GM23338 (cell line): ENCODE measurements at regions not wholly inside any gene's neighbourhood (a gene's known extent, or its start where the extent isn't known, plus 50 kb on each side); places are given as distances from the start of the nearest gene placed in this dataset.

ENCODE experiments used
- ATAC-seq: fragments of 200-7000 bp; cut with Tn5 transposase; 3 replicates; pipeline ENCODE4 v1.9.1; 2020
- DNase-seq: peaks from one replicate; pipeline ENCODE4 v3.0.0-alpha.2; 2015; ENCODE audit warnings: low spot score
- H2AFZ ChIP-seq: fragments of 200-600 bp; sonication (generic); 2 replicates; pipeline ENCODE4 v1.8.0; 2016; ENCODE audit warnings: antibody characterized with exemption, mild to moderate bottlenecking, moderate library complexity
- H3F3A ChIP-seq: fragments of 200-600 bp; sonication (generic); replicated peaks from 2 replicates; pipeline ENCODE4 v1.8.0; 2017; ENCODE audit warnings: antibody characterized with exemption, mixed run types, low read depth
- H3K27ac ChIP-seq: fragments of 200-600 bp; sonication (generic); 2 replicates; pipeline ENCODE4 v1.6.1; 2016; ENCODE audit warnings: low read depth
- H3K27me3 ChIP-seq: fragments of 200-600 bp; sonication (generic); 2 replicates; pipeline ENCODE4 v1.8.0; 2016; ENCODE audit warnings: mild to moderate bottlenecking, mixed run types, moderate library complexity; ENCODE audit not compliant: insufficient read depth
- H3K36me3 ChIP-seq: fragments of 200-600 bp; sonication (generic); 2 replicates; pipeline ENCODE4 v1.8.0; 2016; ENCODE audit warnings: mild to moderate bottlenecking; ENCODE audit not compliant: insufficient read depth
- H3K4me1 ChIP-seq: fragments of 200-600 bp; sonication (generic); 2 replicates; pipeline ENCODE4 v1.8.0; 2016; ENCODE audit warnings: mild to moderate bottlenecking, moderate library complexity; ENCODE audit not compliant: insufficient read depth
- H3K4me2 ChIP-seq: fragments of 200-600 bp; sonication (generic); 2 replicates; pipeline ENCODE4 v1.7.1; 2017; ENCODE audit warnings: mixed run types
- H3K4me3 ChIP-seq: fragments of 200-600 bp; sonication (generic); 2 replicates; pipeline ENCODE4 v1.6.1; 2016; ENCODE audit warnings: mixed run types
- H3K79me2 ChIP-seq: fragments of 200-600 bp; sonication (generic); replicated peaks from 2 replicates; pipeline ENCODE4 v1.8.0; 2017; ENCODE audit warnings: mild to moderate bottlenecking; ENCODE audit not compliant: insufficient read depth
- H3K9me2 ChIP-seq: fragments of 200-600 bp; sonication (generic); 2 replicates; pipeline ENCODE4 v1.8.0; 2017; ENCODE audit not compliant: insufficient read depth
- H4K20me1 ChIP-seq: fragments of 200-600 bp; sonication (generic); replicated peaks from 2 replicates; pipeline ENCODE4 v1.8.0; 2017; ENCODE audit warnings: mild to moderate bottlenecking; ENCODE audit not compliant: insufficient read depth
- H3K27ac Mint-ChIP-seq: 2 replicates; pipeline ENCODE4 v1.8.0; 2020; ENCODE audit warnings: inconsistent platforms, mild to moderate bottlenecking, moderate library complexity, mixed read lengths
- H3K27me3 Mint-ChIP-seq: 3 replicates; pipeline ENCODE4 v1.8.0; 2022; ENCODE audit warnings: low read depth, mild to moderate bottlenecking, moderate library complexity, mixed read lengths, inconsistent platforms; ENCODE audit not compliant: insufficient read depth, poor library complexity
- H3K36me3 Mint-ChIP-seq: 3 replicates; pipeline ENCODE4 v1.8.0; 2021; ENCODE audit warnings: low read depth, mild to moderate bottlenecking, inconsistent platforms, moderate library complexity, mixed read lengths
- H3K4me1 Mint-ChIP-seq: 3 replicates; pipeline ENCODE4 v1.8.0; 2020; ENCODE audit warnings: mild to moderate bottlenecking, inconsistent platforms, mixed read lengths
- H3K4me3 Mint-ChIP-seq: 3 replicates; pipeline ENCODE4 v1.8.0; 2021; ENCODE audit warnings: moderate library complexity, mild to moderate bottlenecking, inconsistent platforms, mixed read lengths
- H3K9me3 Mint-ChIP-seq: 3 replicates; pipeline ENCODE4 v1.8.0; 2020; ENCODE audit warnings: moderate library complexity, mild to moderate bottlenecking, inconsistent platforms, mixed read lengths
- CREB1 ChIP-seq: fragments of 250-450 bp; sonication (Bioruptor Pico); IDR thresholded peaks from 2 replicates; pipeline ENCODE4 v1.5.0; 2020; ENCODE audit warnings: low read depth, mild to moderate bottlenecking, moderate library complexity
- EZH2 ChIP-seq: fragments of 200-600 bp; sonication (generic); IDR thresholded peaks from one replicate; pipeline ENCODE4 v1.8.0; 2017; ENCODE audit warnings: antibody characterized with exemption, mild to moderate bottlenecking, low read depth; ENCODE audit not compliant: unreplicated experiment
- EZH2phosphoT487 ChIP-seq: fragments of 200-600 bp; sonication (generic); IDR thresholded peaks from one replicate; pipeline ENCODE4 v1.8.1; 2018; ENCODE audit warnings: antibody characterized with exemption; ENCODE audit not compliant: unreplicated experiment
- JUNB ChIP-seq: IDR thresholded peaks from one replicate; pipeline ENCODE4 v1.6.1; 2016; ENCODE audit warnings: antibody characterized with exemption; ENCODE audit not compliant: unreplicated experiment
- NANOG ChIP-seq: IDR thresholded peaks from 2 replicates; pipeline ENCODE4 v1.6.1; 2016; ENCODE audit warnings: antibody characterized with exemption, borderline replicate concordance
- POLR2AphosphoS5 ChIP-seq: IDR thresholded peaks from 2 replicates; pipeline ENCODE4 v1.6.1; 2016; ENCODE audit warnings: antibody characterized with exemption, low read depth
- STAT1 ChIP-seq: IDR thresholded peaks from one replicate; pipeline ENCODE4 v1.6.1; 2016; ENCODE audit warnings: antibody characterized with exemption; ENCODE audit not compliant: unreplicated experiment
- ZNF114 ChIP-seq: fragments of 250-450 bp; sonication (Bioruptor Pico); IDR thresholded peaks from 2 replicates; pipeline ENCODE4 v1.5.0; 2020; ENCODE audit warnings: mild to moderate bottlenecking, moderate library complexity
- ZNF331 ChIP-seq: fragments of 250-450 bp; sonication (Bioruptor Pico); IDR thresholded peaks from 2 replicates; pipeline ENCODE4 v1.5.0; 2020; ENCODE audit warnings: low read depth, mild to moderate bottlenecking, moderate library complexity
- TF ChIP-seq, protein P1 (sequence below), 2 experiments: fragments of 200-600 bp in 1 of 2; sonication (generic) in 1 of 2; conservative IDR thresholded peaks; 2 replicates each; pipeline versions ENCODE4 v1.5.1 to v1.6.1; 2016 to 2017; ENCODE audit warnings: antibody characterized with exemption in 2 of 2, low read depth in 2 of 2, mild to moderate bottlenecking in 2 of 2, moderate library complexity in 1 of 2
- TF ChIP-seq, protein P2 (sequence below): IDR thresholded peaks from one replicate; pipeline ENCODE4 v1.6.1; 2018; ENCODE audit warnings: antibody characterized with exemption; ENCODE audit not compliant: unreplicated experiment

DNA sequence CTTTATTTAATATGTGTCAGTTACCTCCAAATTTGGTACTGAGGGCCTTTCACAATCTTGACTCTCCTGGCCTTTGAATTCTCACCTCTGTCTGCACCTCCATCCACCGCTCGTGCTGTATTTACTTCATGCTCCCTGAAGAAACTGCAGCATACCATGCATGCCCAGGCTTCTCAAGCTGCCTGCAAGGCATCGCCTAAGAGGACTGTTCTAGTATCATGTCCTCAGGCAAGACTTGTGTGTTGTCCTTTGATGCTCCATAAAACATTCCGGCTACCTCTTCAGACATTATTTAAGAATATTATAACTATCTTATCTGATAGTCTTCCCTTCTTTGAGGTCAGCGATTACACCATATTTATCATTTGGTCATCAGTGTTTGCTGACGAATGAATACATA, 682.5 kb downstream of the NR2F2 start (continued):
- TF ChIP-seq NANOG (no peak), CREB1 (CRISPR knock-in tag) (no peak), EZH2phosphoT487 (no peak), EZH2 (no peak), ZNF114 (no peak), STAT1 (no peak), POLR2AphosphoS5 (no peak), ZNF331 (CRISPR knock-in tag) (no peak)
- TF ChIP-seq, protein P1, sequence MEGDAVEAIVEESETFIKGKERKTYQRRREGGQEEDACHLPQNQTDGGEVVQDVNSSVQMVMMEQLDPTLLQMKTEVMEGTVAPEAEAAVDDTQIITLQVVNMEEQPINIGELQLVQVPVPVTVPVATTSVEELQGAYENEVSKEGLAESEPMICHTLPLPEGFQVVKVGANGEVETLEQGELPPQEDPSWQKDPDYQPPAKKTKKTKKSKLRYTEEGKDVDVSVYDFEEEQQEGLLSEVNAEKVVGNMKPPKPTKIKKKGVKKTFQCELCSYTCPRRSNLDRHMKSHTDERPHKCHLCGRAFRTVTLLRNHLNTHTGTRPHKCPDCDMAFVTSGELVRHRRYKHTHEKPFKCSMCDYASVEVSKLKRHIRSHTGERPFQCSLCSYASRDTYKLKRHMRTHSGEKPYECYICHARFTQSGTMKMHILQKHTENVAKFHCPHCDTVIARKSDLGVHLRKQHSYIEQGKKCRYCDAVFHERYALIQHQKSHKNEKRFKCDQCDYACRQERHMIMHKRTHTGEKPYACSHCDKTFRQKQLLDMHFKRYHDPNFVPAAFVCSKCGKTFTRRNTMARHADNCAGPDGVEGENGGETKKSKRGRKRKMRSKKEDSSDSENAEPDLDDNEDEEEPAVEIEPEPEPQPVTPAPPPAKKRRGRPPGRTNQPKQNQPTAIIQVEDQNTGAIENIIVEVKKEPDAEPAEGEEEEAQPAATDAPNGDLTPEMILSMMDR (conservative IDR thresholded peaks at IDR 0.05; ENCODE audit: low read depth in 2 of 2) = no peak
- TF ChIP-seq, protein P2, sequence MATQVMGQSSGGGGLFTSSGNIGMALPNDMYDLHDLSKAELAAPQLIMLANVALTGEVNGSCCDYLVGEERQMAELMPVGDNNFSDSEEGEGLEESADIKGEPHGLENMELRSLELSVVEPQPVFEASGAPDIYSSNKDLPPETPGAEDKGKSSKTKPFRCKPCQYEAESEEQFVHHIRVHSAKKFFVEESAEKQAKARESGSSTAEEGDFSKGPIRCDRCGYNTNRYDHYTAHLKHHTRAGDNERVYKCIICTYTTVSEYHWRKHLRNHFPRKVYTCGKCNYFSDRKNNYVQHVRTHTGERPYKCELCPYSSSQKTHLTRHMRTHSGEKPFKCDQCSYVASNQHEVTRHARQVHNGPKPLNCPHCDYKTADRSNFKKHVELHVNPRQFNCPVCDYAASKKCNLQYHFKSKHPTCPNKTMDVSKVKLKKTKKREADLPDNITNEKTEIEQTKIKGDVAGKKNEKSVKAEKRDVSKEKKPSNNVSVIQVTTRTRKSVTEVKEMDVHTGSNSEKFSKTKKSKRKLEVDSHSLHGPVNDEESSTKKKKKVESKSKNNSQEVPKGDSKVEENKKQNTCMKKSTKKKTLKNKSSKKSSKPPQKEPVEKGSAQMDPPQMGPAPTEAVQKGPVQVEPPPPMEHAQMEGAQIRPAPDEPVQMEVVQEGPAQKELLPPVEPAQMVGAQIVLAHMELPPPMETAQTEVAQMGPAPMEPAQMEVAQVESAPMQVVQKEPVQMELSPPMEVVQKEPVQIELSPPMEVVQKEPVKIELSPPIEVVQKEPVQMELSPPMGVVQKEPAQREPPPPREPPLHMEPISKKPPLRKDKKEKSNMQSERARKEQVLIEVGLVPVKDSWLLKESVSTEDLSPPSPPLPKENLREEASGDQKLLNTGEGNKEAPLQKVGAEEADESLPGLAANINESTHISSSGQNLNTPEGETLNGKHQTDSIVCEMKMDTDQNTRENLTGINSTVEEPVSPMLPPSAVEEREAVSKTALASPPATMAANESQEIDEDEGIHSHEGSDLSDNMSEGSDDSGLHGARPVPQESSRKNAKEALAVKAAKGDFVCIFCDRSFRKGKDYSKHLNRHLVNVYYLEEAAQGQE = no peak

DNA sequence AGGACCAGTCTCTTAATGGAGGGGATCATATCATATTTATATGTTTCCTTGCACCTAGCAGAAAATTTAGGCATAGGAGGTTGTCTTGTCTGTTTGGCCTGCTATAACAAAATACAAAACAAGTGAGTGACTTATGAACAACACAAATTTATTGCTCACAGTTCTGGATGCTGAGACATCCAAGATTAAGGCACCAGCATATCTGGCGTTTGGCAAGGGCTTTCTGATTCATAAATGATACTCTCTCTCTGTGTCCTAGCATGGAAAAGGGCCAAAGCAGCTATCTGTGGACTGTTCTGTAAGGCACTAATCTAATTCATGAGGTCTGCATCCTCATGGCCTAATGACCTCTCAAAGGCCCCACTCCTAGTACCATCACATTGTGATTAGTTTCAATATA, 683.0 kb downstream of the NR2F2 start:
- DNase-seq (no peak), ATAC-seq (no peak)
- H3K4me1 Mint-ChIP-seq = peaks cover 16% of the 10 kb centered on the region
- Histone ChIP-seq H3F3A (no peaks in the 10 kb centered on the region), H3K4me1 (no peaks in the 10 kb centered on the region), H3K4me2 (no peak overlapping the region), H3K27ac (no peak overlapping the region), H3K36me3 (no peaks in the 10 kb centered on the region), H3K9me2 (no peaks in the 10 kb centered on the region), H4K20me1 (no peaks in the 10 kb centered on the region), H2AFZ (no peak overlapping the region), H3K4me3 (no peak overlapping the region), H3K79me2 (no peaks in the 10 kb centered on the region), H3K27me3 (peaks cover 23% of the 10 kb centered on the region; the same call in 1 of the 2 replicates)
- peaks cover 5% of the 10 kb centered on the region for H3K27me3 Mint-ChIP-seq
- H3K27ac Mint-ChIP-seq = no peak overlapping the region
- TF ChIP-seq JUNB (no peak), ZNF331 (CRISPR knock-in tag) (no peak), EZH2phosphoT487 (no peak)
- H3K4me3 Mint-ChIP-seq = no peak overlapping the region
- peaks cover 3% of the 10 kb centered on the region; the same call in 2 of the 3 replicates for H3K9me3 Mint-ChIP-seq
- H3K36me3 Mint-ChIP-seq = no peaks in the 10 kb centered on the region
